CD14-positive monocyte (primary cell): ENCODE measurements at regions not wholly inside any gene's neighbourhood (a gene's known extent, or its start where the extent isn't known, plus 50 kb on each side); places are given as distances from the start of the nearest gene placed in this dataset.

ENCODE experiments used
- DNase-seq, 3 donors: peaks; one replicate each; pipeline ENCODE4 v3.0.0-alpha.2; 2011 to 2022
- H2AFZ ChIP-seq: 2 replicates; pipeline ENCODE4 v1.6.0; 2012; ENCODE audit warnings: mild to moderate bottlenecking, low read depth, low read length, inconsistent platforms; ENCODE audit not compliant: insufficient read depth, poor library complexity, severe bottlenecking
- H3K27ac ChIP-seq, 2 donors: 1 replicate in 1 of 2; 2 replicates in 1 of 2; pipeline ENCODE4 v1.5.1; 2012 to 2013; ENCODE audit warnings: low read length in 2 of 2, control low read depth in 1 of 2, inconsistent platforms in 1 of 2, low read depth in 1 of 2, mild to moderate bottlenecking in 1 of 2
- H3K27me3 ChIP-seq, 2 donors: one replicate each; pipeline versions ENCODE4 v1.6.0 to v1.6.1; 2011 to 2013; ENCODE audit warnings: low read length in 2 of 2; ENCODE audit not compliant: control insufficient read depth in 2 of 2, insufficient read depth in 2 of 2
- H3K36me3 ChIP-seq, 2 donors: replicated peaks in 1 of 2; 1 replicate in 1 of 2; 2 replicates in 1 of 2; pipeline versions ENCODE4 v1.5.1 to v1.6.1; 2012 to 2013; ENCODE audit warnings: low read length in 2 of 2, control low read depth in 1 of 2, inconsistent platforms in 1 of 2, mild to moderate bottlenecking in 1 of 2; ENCODE audit not compliant: insufficient read depth in 2 of 2, control insufficient read depth in 1 of 2
- H3K4me1 ChIP-seq, 2 donors: 1 replicate in 1 of 2; 2 replicates in 1 of 2; pipeline versions ENCODE4 v1.5.1 to v1.6.1; 2012 to 2013; ENCODE audit warnings: low read length in 2 of 2, control low read depth in 1 of 2, inconsistent platforms in 1 of 2, mild to moderate bottlenecking in 1 of 2, moderate library complexity in 1 of 2; ENCODE audit not compliant: insufficient read depth in 2 of 2, control insufficient read depth in 1 of 2
- H3K4me2 ChIP-seq: replicated peaks from 2 replicates; pipeline ENCODE3; 2012; ENCODE audit warnings: low read length, moderate library complexity, mild to moderate bottlenecking; ENCODE audit not compliant: poor library complexity, severe bottlenecking; ENCODE audit errors: extremely low read depth
- H3K4me3 ChIP-seq, 3 experiments: fragments of 200-600 bp in 1 of 3; sonication (generic) in 1 of 3; replicated peaks in 1 of 3; 1 replicate in 2 of 3; 2 replicates in 1 of 3; pipeline ENCODE4 v1.5.1; 2011 to 2013; ENCODE audit warnings: low read length in 3 of 3, mild to moderate bottlenecking in 3 of 3, control low read depth in 2 of 3, low read depth in 2 of 3, inconsistent platforms in 1 of 3, moderate library complexity in 1 of 3
- H3K79me2 ChIP-seq: 2 replicates; pipeline ENCODE4 v1.6.0; 2012; ENCODE audit warnings: mild to moderate bottlenecking, control low read depth, inconsistent platforms, low read length, moderate library complexity; ENCODE audit not compliant: insufficient read depth
- H3K9ac ChIP-seq: 2 replicates; pipeline ENCODE4 v1.6.0; 2017; ENCODE audit warnings: low read length, mild to moderate bottlenecking; ENCODE audit not compliant: insufficient read depth, poor library complexity, severe bottlenecking
- H3K9me3 ChIP-seq, 2 donors: replicated peaks in 1 of 2; 1 replicate in 1 of 2; 2 replicates in 1 of 2; pipeline versions ENCODE4 v1.5.1 to v1.6.1; 2012 to 2013; ENCODE audit warnings: low read length in 2 of 2, control low read depth in 1 of 2; ENCODE audit not compliant: control insufficient read depth in 1 of 2, insufficient read depth in 1 of 2
- H4K20me1 ChIP-seq: 2 replicates; pipeline ENCODE4 v1.6.0; 2012; ENCODE audit warnings: mild to moderate bottlenecking, low read length, control low read depth, moderate library complexity; ENCODE audit not compliant: insufficient read depth
- H3K27ac Mint-ChIP-seq, 7 donors: one replicate each; pipeline ENCODE4 v1.8.0; 2020; ENCODE audit warnings: mild to moderate bottlenecking in 7 of 7, mixed read lengths in 7 of 7, moderate library complexity in 6 of 7, inconsistent platforms in 2 of 7
- H3K27me3 Mint-ChIP-seq, 3 donors: one replicate each; pipeline ENCODE4 v1.8.0; 2021 to 2022; ENCODE audit warnings: low read depth in 3 of 3, mild to moderate bottlenecking in 3 of 3, mixed read lengths in 3 of 3, moderate library complexity in 3 of 3, inconsistent platforms in 1 of 3
- H3K36me3 Mint-ChIP-seq, 2 donors: one replicate each; pipeline ENCODE4 v1.8.0; 2020; ENCODE audit warnings: mixed read lengths in 2 of 2, inconsistent platforms in 1 of 2, mild to moderate bottlenecking in 1 of 2
- H3K4me1 Mint-ChIP-seq: one replicate; pipeline ENCODE4 v1.8.0; 2020; ENCODE audit warnings: mild to moderate bottlenecking, mixed read lengths
- H3K4me3 Mint-ChIP-seq, 2 donors: one replicate each; pipeline ENCODE4 v1.8.0; 2020; ENCODE audit warnings: mild to moderate bottlenecking in 2 of 2, mixed read lengths in 2 of 2, moderate library complexity in 1 of 2
- H3K9me3 Mint-ChIP-seq, 7 donors: one replicate each; pipeline ENCODE4 v1.8.0; 2020 to 2022; ENCODE audit warnings: mixed read lengths in 7 of 7, mild to moderate bottlenecking in 6 of 7, moderate library complexity in 6 of 7, inconsistent platforms in 2 of 7
- WGBS: methylation state at CpG from one replicate; pipeline ENCODE4 v1.1.5; 2013; ENCODE audit warnings: missing lambda C conversion rate; ENCODE audit not compliant: insufficient coverage; 5-methylcytosine and 5-hydroxymethylcytosine counted together
- intact Hi-C, 2 donors: fragments of 100-400 bp; cut with micrococcal nuclease; formaldehyde crosslinking; loops; one replicate each; pipeline versions ENCODE4 v1.15.0 to v1.15.1; 2023
- TF ChIP-seq, protein P1 (sequence below): fragments of 200-600 bp; IDR thresholded peaks from one replicate; pipeline ENCODE4 v1.8.0; 2022; ENCODE audit warnings: antibody characterized with exemption, mild to moderate bottlenecking

- Histone ChIP-seq H3K36me3 (no peaks in the 10 kb centered on the region), H3K27me3 (no peaks in the 10 kb centered on the region), H3K4me2 (no peak overlapping the region), H3K4me1 (peaks cover 0 to 4% of the 10 kb centered on the region in 2 donors), H3K4me3 (no peak overlapping the region), H3K9ac (no peak overlapping the region), H2AFZ (no peak overlapping the region), H3K9me3 (no peaks in the 10 kb centered on the region), H3K27ac (no peak overlapping the region), H3K79me2 (no peaks in the 10 kb centered on the region), H4K20me1 (no peaks in the 10 kb centered on the region)
- Mint-ChIP-seq H3K4me1 (no peaks in the 10 kb centered on the region), H3K27me3 (peaks cover 0 to 4% (median 0%) of the 10 kb centered on the region in 3 donors), H3K9me3 (peaks cover 0 to 2% (median 0%) of the 10 kb centered on the region in 7 donors), H3K27ac (no peak overlapping the region), H3K36me3 (no peaks in the 10 kb centered on the region), H3K4me3 (no peak overlapping the region)
- 67% methylated on average over 3 of the region's 7 CpGs for WGBS
- intact Hi-C loops: no loop called here
- TF ChIP-seq, protein P1, sequence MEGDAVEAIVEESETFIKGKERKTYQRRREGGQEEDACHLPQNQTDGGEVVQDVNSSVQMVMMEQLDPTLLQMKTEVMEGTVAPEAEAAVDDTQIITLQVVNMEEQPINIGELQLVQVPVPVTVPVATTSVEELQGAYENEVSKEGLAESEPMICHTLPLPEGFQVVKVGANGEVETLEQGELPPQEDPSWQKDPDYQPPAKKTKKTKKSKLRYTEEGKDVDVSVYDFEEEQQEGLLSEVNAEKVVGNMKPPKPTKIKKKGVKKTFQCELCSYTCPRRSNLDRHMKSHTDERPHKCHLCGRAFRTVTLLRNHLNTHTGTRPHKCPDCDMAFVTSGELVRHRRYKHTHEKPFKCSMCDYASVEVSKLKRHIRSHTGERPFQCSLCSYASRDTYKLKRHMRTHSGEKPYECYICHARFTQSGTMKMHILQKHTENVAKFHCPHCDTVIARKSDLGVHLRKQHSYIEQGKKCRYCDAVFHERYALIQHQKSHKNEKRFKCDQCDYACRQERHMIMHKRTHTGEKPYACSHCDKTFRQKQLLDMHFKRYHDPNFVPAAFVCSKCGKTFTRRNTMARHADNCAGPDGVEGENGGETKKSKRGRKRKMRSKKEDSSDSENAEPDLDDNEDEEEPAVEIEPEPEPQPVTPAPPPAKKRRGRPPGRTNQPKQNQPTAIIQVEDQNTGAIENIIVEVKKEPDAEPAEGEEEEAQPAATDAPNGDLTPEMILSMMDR: no peak
- no peak for DNase-seq
These were observed 308.0 kb upstream of the PUM3 start for GRCh38 chr9:3151672-3152576.

DNA sequence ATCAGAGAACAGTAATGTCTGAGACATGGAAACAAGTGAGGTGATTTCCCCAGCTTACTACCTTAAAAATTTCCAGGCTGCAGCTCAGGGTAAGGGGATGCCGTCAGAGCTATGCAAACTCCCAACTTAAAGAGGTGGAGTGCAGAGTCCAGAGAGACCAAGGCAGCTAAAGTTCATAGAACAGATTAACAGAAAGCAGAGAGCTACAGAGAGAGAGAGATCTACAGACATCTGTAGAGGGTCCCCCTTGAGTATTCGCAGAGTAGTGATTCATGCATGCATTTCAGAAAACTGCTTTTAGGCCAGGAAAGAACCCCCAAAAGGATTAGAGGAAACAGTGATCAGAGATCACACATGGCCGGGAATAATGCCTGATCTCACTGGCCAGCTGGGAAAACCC is 306.2 kb upstream of the PUM3 start:
- peaks cover 0 to 4% of the 10 kb centered on the region in 2 donors for H3K4me1 ChIP-seq
- peaks cover 3% of the 10 kb centered on the region for H3K4me1 Mint-ChIP-seq
- no peak overlapping the region for H3K27ac ChIP-seq
- TF ChIP-seq, protein P1: no peak
- H3K36me3 ChIP-seq: no peaks in the 10 kb centered on the region
- no peak overlapping the region for H3K4me2 ChIP-seq
- no peak overlapping the region for H3K4me3 Mint-ChIP-seq
- no peak overlapping the region for H3K4me3 ChIP-seq
- no peaks in the 10 kb centered on the region for H3K79me2 ChIP-seq
- no peaks in the 10 kb centered on the region for H3K27me3 ChIP-seq
- H3K9me3 Mint-ChIP-seq: peaks cover 0 to 2% (median 0%) of the 10 kb centered on the region in 7 donors
- no peaks in the 10 kb centered on the region for H4K20me1 ChIP-seq
- H3K27me3 Mint-ChIP-seq: peaks cover 0 to 4% (median 0%) of the 10 kb centered on the region in 3 donors
- WGBS: 100% methylated on average over 2 of the region's 3 CpGs
- no peak overlapping the region for H2AFZ ChIP-seq
- H3K36me3 Mint-ChIP-seq: no peaks in the 10 kb centered on the region
- no peak overlapping the region for H3K9ac ChIP-seq
- no peak overlapping the region for H3K27ac Mint-ChIP-seq
- no peaks in the 10 kb centered on the region for H3K9me3 ChIP-seq
- intact Hi-C loops: no loop called here
- no peak for DNase-seq
